ENCODE measurements at regions not wholly inside any gene's neighbourhood (a gene's known extent, or its start where the extent isn't known, plus 50 kb on each side); places are given as distances from the start of the nearest gene placed in this dataset.

GRCh38 chr18:46402396-46402795 lies 254.6 kb downstream of the LOXHD1 start:
- TF ChIP-seq CTCF (IDR thresholded peaks at IDR 0.05; ENCODE audit: low read depth, low read length, missing input control), result no peak
- TF ChIP-seq ZBTB33 (IDR thresholded peaks at IDR 0.05), result no peak
- TF ChIP-seq REST (IDR thresholded peaks at IDR 0.05), result no peak
- no peak for TF ChIP-seq JUND (IDR thresholded peaks at IDR 0.05)
- TF ChIP-seq RAD21 (IDR thresholded peaks at IDR 0.05), result no peak
- no peak for TF ChIP-seq YY1 (IDR thresholded peaks at IDR 0.05)

Measured in liver (tissue), 3 donors.